HAP-1 (cell line): ENCODE measurements at regions not wholly inside any gene's neighbourhood (a gene's known extent, or its start where the extent isn't known, plus 50 kb on each side); places are given as distances from the start of the nearest gene placed in this dataset.

Experiments used
- DNase-seq, 2 experiments: peaks; one replicate each; pipeline ENCODE4 v3.0.0-alpha.2; 2016 to 2020; ENCODE audit warnings: low spot score in 2 of 2
- H3K27me3 ChIP-seq: fragments of 250-450 bp; sonication (Bioruptor Pico); 2 replicates; pipeline ENCODE4 v1.5.1; 2020; ENCODE audit warnings: low read depth, mild to moderate bottlenecking, moderate library complexity
- H3K36me3 ChIP-seq: fragments of 250-450 bp; sonication (Bioruptor Pico); replicated peaks from 2 replicates; pipeline ENCODE4 v1.5.1; 2020; ENCODE audit warnings: mild to moderate bottlenecking
- H3K4me1 ChIP-seq: fragments of 250-450 bp; sonication (Bioruptor Pico); 2 replicates; pipeline ENCODE4 v1.5.1; 2020; ENCODE audit warnings: mild to moderate bottlenecking
- H3K4me3 ChIP-seq: fragments of 250-450 bp; sonication (Bioruptor Pico); 2 replicates; pipeline ENCODE4 v1.5.1; 2020; ENCODE audit warnings: mild to moderate bottlenecking, moderate library complexity
- H3K9me3 ChIP-seq: fragments of 250-450 bp; sonication (Bioruptor Pico); 2 replicates; pipeline ENCODE4 v1.5.1; 2020; ENCODE audit warnings: mild to moderate bottlenecking, moderate library complexity
- in situ Hi-C: fragments of 300-500 bp; cut with MboI; formaldehyde crosslinking; loops from 3 replicates; pipeline ENCODE4 v1.14.3; 2020; ENCODE audit warnings: low sequenced_read_pairs, inconsistent platforms, mixed read lengths

- in situ Hi-C loops: no loop called here
- no peak for DNase-seq
- Histone ChIP-seq H3K36me3 (no peaks in the 10 kb centered on the region), H3K27me3 (no peaks in the 10 kb centered on the region), H3K9me3 (no peaks in the 10 kb centered on the region), H3K4me3 (no peak overlapping the region), H3K4me1 (no peaks in the 10 kb centered on the region)
These were observed 401.1 kb downstream of the CTTN start for GRCh38 chr11:70799386-70799785.

GRCh38 chr11:70802185-70802584, 403.9 kb downstream of the CTTN start:
- Histone ChIP-seq H3K27me3 (no peaks in the 10 kb centered on the region), H3K36me3 (no peaks in the 10 kb centered on the region), H3K9me3 (no peaks in the 10 kb centered on the region), H3K4me3 (no peak overlapping the region), H3K4me1 (no peaks in the 10 kb centered on the region)
- DNase-seq: no peak
- in situ Hi-C loops: no loop called here

- no peak overlapping the region for H3K4me3 ChIP-seq
- in situ Hi-C loops: no loop called here
- no peak for DNase-seq
- no peaks in the 10 kb centered on the region for H3K27me3 ChIP-seq
- H3K9me3 ChIP-seq: no peaks in the 10 kb centered on the region
- H3K36me3 ChIP-seq: no peaks in the 10 kb centered on the region
- no peaks in the 10 kb centered on the region for H3K4me1 ChIP-seq
These were observed 406.0 kb downstream of the CTTN start for GRCh38 chr11:70804139-70804837.

GRCh38 chr11:70805243-70805642, 406.9 kb downstream of the CTTN start:
- in situ Hi-C loops: no loop called here
- H3K27me3 ChIP-seq: no peaks in the 10 kb centered on the region
- no peaks in the 10 kb centered on the region for H3K4me1 ChIP-seq
- no peak overlapping the region for H3K4me3 ChIP-seq
- H3K9me3 ChIP-seq: no peaks in the 10 kb centered on the region
- no peaks in the 10 kb centered on the region for H3K36me3 ChIP-seq
- no peak for DNase-seq

- Histone ChIP-seq H3K4me3 (no peak overlapping the region), H3K36me3 (no peaks in the 10 kb centered on the region), H3K4me1 (no peaks in the 10 kb centered on the region), H3K27me3 (no peaks in the 10 kb centered on the region), H3K9me3 (no peaks in the 10 kb centered on the region)
- DNase-seq: no peak
- in situ Hi-C loops: no loop called here
These were observed 407.6 kb downstream of the CTTN start for GRCh38 chr11:70805971-70806370.

- DNase-seq: no peak
- in situ Hi-C loops: no loop called here
- H3K9me3 ChIP-seq: no peaks in the 10 kb centered on the region
- H3K27me3 ChIP-seq: no peaks in the 10 kb centered on the region
- no peaks in the 10 kb centered on the region for H3K4me1 ChIP-seq
- no peak overlapping the region for H3K4me3 ChIP-seq
- H3K36me3 ChIP-seq: no peaks in the 10 kb centered on the region
These were observed 408.3 kb downstream of the CTTN start for GRCh38 chr11:70806461-70807194.

- no peaks in the 10 kb centered on the region for H3K4me1 ChIP-seq
- in situ Hi-C loops: no loop called here
- no peak for DNase-seq
- H3K9me3 ChIP-seq: no peaks in the 10 kb centered on the region
- H3K27me3 ChIP-seq: no peaks in the 10 kb centered on the region
- no peak overlapping the region for H3K4me3 ChIP-seq
- H3K36me3 ChIP-seq: no peaks in the 10 kb centered on the region
These were observed 408.8 kb downstream of the CTTN start for GRCh38 chr11:70807195-70807543.

GRCh38 chr11:70808686-70809375, 410.5 kb downstream of the CTTN start:
- DNase-seq: no peak
- no peaks in the 10 kb centered on the region for H3K27me3 ChIP-seq
- no peaks in the 10 kb centered on the region for H3K9me3 ChIP-seq
- in situ Hi-C loops: no loop called here
- H3K4me3 ChIP-seq: no peak overlapping the region
- no peaks in the 10 kb centered on the region for H3K4me1 ChIP-seq
- no peaks in the 10 kb centered on the region for H3K36me3 ChIP-seq

- H3K9me3 ChIP-seq: no peaks in the 10 kb centered on the region
- H3K4me1 ChIP-seq: no peaks in the 10 kb centered on the region
- H3K27me3 ChIP-seq: no peaks in the 10 kb centered on the region
- no peaks in the 10 kb centered on the region for H3K36me3 ChIP-seq
- in situ Hi-C loops: no loop called here
- H3K4me3 ChIP-seq: no peak overlapping the region
- DNase-seq: no peak
These were observed 411.8 kb downstream of the CTTN start for GRCh38 chr11:70810133-70810532.

GRCh38 chr11:70810681-70811080, 412.4 kb downstream of the CTTN start:
- Histone ChIP-seq H3K36me3 (no peaks in the 10 kb centered on the region), H3K4me3 (no peak overlapping the region)
- in situ Hi-C loops: no loop called here

GRCh38 chr11:70811483-70811882, 413.2 kb downstream of the CTTN start:
- DNase-seq: no peak
- in situ Hi-C loops: no loop called here
- no peaks in the 10 kb centered on the region for H3K27me3 ChIP-seq
- no peaks in the 10 kb centered on the region for H3K36me3 ChIP-seq
- H3K9me3 ChIP-seq: no peaks in the 10 kb centered on the region
- H3K4me1 ChIP-seq: no peaks in the 10 kb centered on the region
- no peak overlapping the region for H3K4me3 ChIP-seq

More at GRCh38 chr11:70810681-70811080, 412.4 kb downstream of the CTTN start:
- no peaks in the 10 kb centered on the region for H3K4me1 ChIP-seq
- DNase-seq: no peak
- no peaks in the 10 kb centered on the region for H3K27me3 ChIP-seq
- H3K9me3 ChIP-seq: no peaks in the 10 kb centered on the region

- no peak overlapping the region for H3K4me3 ChIP-seq
- no peaks in the 10 kb centered on the region for H3K36me3 ChIP-seq
- H3K9me3 ChIP-seq: no peaks in the 10 kb centered on the region
- H3K27me3 ChIP-seq: no peaks in the 10 kb centered on the region
- no peak for DNase-seq
- H3K4me1 ChIP-seq: no peaks in the 10 kb centered on the region
- in situ Hi-C loops: no loop called here
These were observed 413.6 kb downstream of the CTTN start for GRCh38 chr11:70811915-70812314.

- Histone ChIP-seq H3K27me3 (no peaks in the 10 kb centered on the region), H3K9me3 (no peaks in the 10 kb centered on the region), H3K36me3 (no peaks in the 10 kb centered on the region), H3K4me3 (no peak overlapping the region), H3K4me1 (no peaks in the 10 kb centered on the region)
- no peak for DNase-seq
- in situ Hi-C loops: no loop called here
These were observed 414.1 kb downstream of the CTTN start for GRCh38 chr11:70812472-70812871.

- H3K36me3 ChIP-seq: no peaks in the 10 kb centered on the region
These were observed 415.3 kb downstream of the CTTN start for GRCh38 chr11:70813651-70814050.

More at GRCh38 chr11:70813651-70814050, 415.3 kb downstream of the CTTN start:
- no peaks in the 10 kb centered on the region for H3K27me3 ChIP-seq
- H3K4me3 ChIP-seq: no peak overlapping the region
- H3K4me1 ChIP-seq: no peaks in the 10 kb centered on the region
- in situ Hi-C loops: no loop called here
- DNase-seq: no peak
- H3K9me3 ChIP-seq: no peaks in the 10 kb centered on the region
